ENCODE measurements at regions not wholly inside any gene's neighbourhood (a gene's known extent, or its start where the extent isn't known, plus 50 kb on each side); places are given as distances from the start of the nearest gene placed in this dataset.
"Not testable (repeated sequence)": the region's sequence is repeated elsewhere in the genome, so short reads cannot be mapped to it uniquely, and the experiment has no call there.

GRCh38 chr11:48902153-48902450, 81.6 kb downstream of the TRIM51G start:
- H3K27me3 ChIP-seq; H3K4me3 ChIP-seq; intact Hi-C loops (cut with DNase I); ATAC-seq; DNase-seq; H3K27ac ChIP-seq; H3K4me1 ChIP-seq; H3K36me3 ChIP-seq: not testable (repeated sequence)
- peaks cover 0 to 17% of the 10 kb centered on the region in 2 donors for H3K9me3 ChIP-seq

- H3K27ac ChIP-seq; H3K4me3 ChIP-seq; H3K4me1 ChIP-seq; ATAC-seq; intact Hi-C loops (cut with DNase I); H3K27me3 ChIP-seq; H3K36me3 ChIP-seq: not testable (repeated sequence)
- H3K9me3 ChIP-seq, result peaks cover 0 to 17% of the 10 kb centered on the region in 2 donors
- peak in 2 of 4 donors; percentile 19 to 40 for DNase-seq
Measured at GRCh38 chr11:48901381-48902152, 82.1 kb downstream of the TRIM51G start.

- peak in 1 of 4 donors; percentile 59 for DNase-seq
- H3K4me3 ChIP-seq; H3K27ac ChIP-seq; H3K27me3 ChIP-seq; H3K4me1 ChIP-seq; H3K36me3 ChIP-seq; intact Hi-C loops (cut with DNase I); ATAC-seq: not testable (repeated sequence)
- H3K9me3 ChIP-seq, result peaks cover 0 to 17% of the 10 kb centered on the region in 2 donors
Measured at GRCh38 chr11:48900801-48901181, 82.9 kb downstream of the TRIM51G start.

- no peak overlapping the region for H3K27ac ChIP-seq
- peaks cover 0 to 17% of the 10 kb centered on the region in 2 donors for H3K9me3 ChIP-seq
- H3K4me1 ChIP-seq, result no peaks in the 10 kb centered on the region
- H3K4me3 ChIP-seq, result no peak overlapping the region
- H3K27me3 ChIP-seq, result no peaks in the 10 kb centered on the region
- no peak for ATAC-seq
- intact Hi-C loops (cut with DNase I), result no loop called here
- H3K36me3 ChIP-seq, result no peaks in the 10 kb centered on the region
- TF ChIP-seq CTCF (IDR thresholded peaks at IDR 0.05), result no peak
- DNase-seq, result peak in 1 of 4 donors; percentile 75
Measured at GRCh38 chr11:48900131-48900800, 83.4 kb downstream of the TRIM51G start.

- intact Hi-C loops (cut with DNase I), result no loop called here
- no peak for TF ChIP-seq CTCF (IDR thresholded peaks at IDR 0.05)
- Histone ChIP-seq H3K4me3 (no peak overlapping the region), H3K36me3 (no peaks in the 10 kb centered on the region), H3K27ac (no peak overlapping the region), H3K4me1 (no peaks in the 10 kb centered on the region), H3K9me3 (peaks cover 0 to 7% of the 10 kb centered on the region in 2 donors), H3K27me3 (no peaks in the 10 kb centered on the region)
- DNase-seq (peak in 2 of 4 donors; percentile 27 to 65), ATAC-seq (no peak)
Measured at GRCh38 chr11:48880021-48880441, 103.7 kb downstream of the TRIM51G start.

GRCh38 chr11:48879256-48879655, 104.4 kb downstream of the TRIM51G start:
- DNase-seq (no peak), ATAC-seq (no peak)
- Histone ChIP-seq H3K27ac (no peak overlapping the region), H3K9me3 (peaks cover 0 to 7% of the 10 kb centered on the region in 2 donors), H3K4me3 (no peak overlapping the region), H3K36me3 (no peaks in the 10 kb centered on the region), H3K4me1 (no peaks in the 10 kb centered on the region), H3K27me3 (no peaks in the 10 kb centered on the region)
- intact Hi-C loops (cut with DNase I), result no loop called here
- no peak for TF ChIP-seq CTCF (IDR thresholded peaks at IDR 0.05)

All from left lung (tissue), 4 donors.